ENCODE measurements at regions not wholly inside any gene's neighbourhood (a gene's known extent, or its start where the extent isn't known, plus 50 kb on each side); places are given as distances from the start of the nearest gene placed in this dataset.

GRCh38 chr10:4519658-4520402 lies 306.2 kb upstream of the AKR1E2 start:
- no peak for DNase-seq

- DNase-seq = no peak
Observed at GRCh38 chr10:4517746-4518145, 308.3 kb upstream of the AKR1E2 start.

GRCh38 chr10:4515721-4516120 lies 310.3 kb upstream of the AKR1E2 start:
- DNase-seq = no peak

GRCh38 chr10:4514445-4515108 lies 311.4 kb upstream of the AKR1E2 start:
- DNase-seq = no peak

- no peak for DNase-seq
Observed at GRCh38 chr10:4512671-4513240, 313.3 kb upstream of the AKR1E2 start.

GRCh38 chr10:4512196-4512595 lies 313.8 kb upstream of the AKR1E2 start:
- no peak for DNase-seq

GRCh38 chr10:4511509-4511908 lies 314.5 kb upstream of the AKR1E2 start:
- DNase-seq = no peak

- no peak for DNase-seq
Observed at GRCh38 chr10:4509405-4509804, 316.6 kb upstream of the AKR1E2 start.

- DNase-seq = no peak
Observed at GRCh38 chr10:4506095-4506494, 319.9 kb upstream of the AKR1E2 start.

GRCh38 chr10:4504550-4504949 lies 321.5 kb upstream of the AKR1E2 start:
- no peak for DNase-seq

- DNase-seq = no peak
Observed at GRCh38 chr10:4503076-4503475, 322.9 kb upstream of the AKR1E2 start.

GRCh38 chr10:4501306-4501705 lies 324.7 kb upstream of the AKR1E2 start:
- DNase-seq = no peak

GRCh38 chr10:4498711-4499251 lies 327.2 kb upstream of the AKR1E2 start:
- DNase-seq = no peak

GRCh38 chr10:4494551-4494950 lies 331.5 kb upstream of the AKR1E2 start:
- no peak for DNase-seq

- DNase-seq = no peak
Observed at GRCh38 chr10:4492202-4492601, 333.8 kb upstream of the AKR1E2 start.

GRCh38 chr10:4488904-4489303 lies 337.1 kb upstream of the AKR1E2 start:
- no peak for DNase-seq

GRCh38 chr10:4485636-4486035 lies 340.4 kb upstream of the AKR1E2 start:
- DNase-seq = no peak

- no peak for DNase-seq
Observed at GRCh38 chr10:4483811-4484210, 342.2 kb upstream of the AKR1E2 start.

- DNase-seq = no peak
Observed at GRCh38 chr10:4482659-4483058, 343.3 kb upstream of the AKR1E2 start.

- DNase-seq = no peak
Observed at GRCh38 chr10:4481192-4481591, 344.8 kb upstream of the AKR1E2 start.

- DNase-seq = no peak
Observed at GRCh38 chr10:4479342-4479741, 346.7 kb upstream of the AKR1E2 start.

GRCh38 chr10:4477664-4478063 lies 348.3 kb upstream of the AKR1E2 start:
- no peak for DNase-seq

- DNase-seq = no peak
Observed at GRCh38 chr10:4475827-4476490, 350.0 kb upstream of the AKR1E2 start.

GRCh38 chr10:4474829-4475228 lies 351.2 kb upstream of the AKR1E2 start:
- no peak for DNase-seq
